ENCODE measurements at regions not wholly inside any gene's neighbourhood (a gene's known extent, or its start where the extent isn't known, plus 50 kb on each side); places are given as distances from the start of the nearest gene placed in this dataset.

- TF ChIP-seq, protein P1, sequence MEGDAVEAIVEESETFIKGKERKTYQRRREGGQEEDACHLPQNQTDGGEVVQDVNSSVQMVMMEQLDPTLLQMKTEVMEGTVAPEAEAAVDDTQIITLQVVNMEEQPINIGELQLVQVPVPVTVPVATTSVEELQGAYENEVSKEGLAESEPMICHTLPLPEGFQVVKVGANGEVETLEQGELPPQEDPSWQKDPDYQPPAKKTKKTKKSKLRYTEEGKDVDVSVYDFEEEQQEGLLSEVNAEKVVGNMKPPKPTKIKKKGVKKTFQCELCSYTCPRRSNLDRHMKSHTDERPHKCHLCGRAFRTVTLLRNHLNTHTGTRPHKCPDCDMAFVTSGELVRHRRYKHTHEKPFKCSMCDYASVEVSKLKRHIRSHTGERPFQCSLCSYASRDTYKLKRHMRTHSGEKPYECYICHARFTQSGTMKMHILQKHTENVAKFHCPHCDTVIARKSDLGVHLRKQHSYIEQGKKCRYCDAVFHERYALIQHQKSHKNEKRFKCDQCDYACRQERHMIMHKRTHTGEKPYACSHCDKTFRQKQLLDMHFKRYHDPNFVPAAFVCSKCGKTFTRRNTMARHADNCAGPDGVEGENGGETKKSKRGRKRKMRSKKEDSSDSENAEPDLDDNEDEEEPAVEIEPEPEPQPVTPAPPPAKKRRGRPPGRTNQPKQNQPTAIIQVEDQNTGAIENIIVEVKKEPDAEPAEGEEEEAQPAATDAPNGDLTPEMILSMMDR (IDR thresholded peaks at IDR 0.05) = no peak
- TF ChIP-seq, protein P2, sequence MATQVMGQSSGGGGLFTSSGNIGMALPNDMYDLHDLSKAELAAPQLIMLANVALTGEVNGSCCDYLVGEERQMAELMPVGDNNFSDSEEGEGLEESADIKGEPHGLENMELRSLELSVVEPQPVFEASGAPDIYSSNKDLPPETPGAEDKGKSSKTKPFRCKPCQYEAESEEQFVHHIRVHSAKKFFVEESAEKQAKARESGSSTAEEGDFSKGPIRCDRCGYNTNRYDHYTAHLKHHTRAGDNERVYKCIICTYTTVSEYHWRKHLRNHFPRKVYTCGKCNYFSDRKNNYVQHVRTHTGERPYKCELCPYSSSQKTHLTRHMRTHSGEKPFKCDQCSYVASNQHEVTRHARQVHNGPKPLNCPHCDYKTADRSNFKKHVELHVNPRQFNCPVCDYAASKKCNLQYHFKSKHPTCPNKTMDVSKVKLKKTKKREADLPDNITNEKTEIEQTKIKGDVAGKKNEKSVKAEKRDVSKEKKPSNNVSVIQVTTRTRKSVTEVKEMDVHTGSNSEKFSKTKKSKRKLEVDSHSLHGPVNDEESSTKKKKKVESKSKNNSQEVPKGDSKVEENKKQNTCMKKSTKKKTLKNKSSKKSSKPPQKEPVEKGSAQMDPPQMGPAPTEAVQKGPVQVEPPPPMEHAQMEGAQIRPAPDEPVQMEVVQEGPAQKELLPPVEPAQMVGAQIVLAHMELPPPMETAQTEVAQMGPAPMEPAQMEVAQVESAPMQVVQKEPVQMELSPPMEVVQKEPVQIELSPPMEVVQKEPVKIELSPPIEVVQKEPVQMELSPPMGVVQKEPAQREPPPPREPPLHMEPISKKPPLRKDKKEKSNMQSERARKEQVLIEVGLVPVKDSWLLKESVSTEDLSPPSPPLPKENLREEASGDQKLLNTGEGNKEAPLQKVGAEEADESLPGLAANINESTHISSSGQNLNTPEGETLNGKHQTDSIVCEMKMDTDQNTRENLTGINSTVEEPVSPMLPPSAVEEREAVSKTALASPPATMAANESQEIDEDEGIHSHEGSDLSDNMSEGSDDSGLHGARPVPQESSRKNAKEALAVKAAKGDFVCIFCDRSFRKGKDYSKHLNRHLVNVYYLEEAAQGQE (IDR thresholded peaks at IDR 0.05; ENCODE audit: low read depth, low read length) = no peak
- TF ChIP-seq POLR2AphosphoS5 (IDR thresholded peaks at IDR 0.05; ENCODE audit: low read depth, low read length) (no peak), USF2 (IDR thresholded peaks at IDR 0.05; ENCODE audit: borderline replicate concordance, low read depth, low read length) (no peak), RAD21 (IDR thresholded peaks at IDR 0.05; ENCODE audit: low read length) (no peak), EZH2phosphoT487 (IDR thresholded peaks at IDR 0.05; ENCODE audit: borderline replicate concordance, low read depth) (no peak)
Measured at GRCh38 chr16:48684148-48684547, 74.2 kb upstream of the N4BP1 start.
